ENCODE measurements at regions not wholly inside any gene's neighbourhood (a gene's known extent, or its start where the extent isn't known, plus 50 kb on each side); places are given as distances from the start of the nearest gene placed in this dataset.

- TF ChIP-seq POLR2A (IDR thresholded peaks at IDR 0.05) = no peak
- TF ChIP-seq CTCF (IDR thresholded peaks at IDR 0.05) = no peak
- no peak for TF ChIP-seq POLR2AphosphoS5 (IDR thresholded peaks at IDR 0.05)
- TF ChIP-seq EP300 (IDR thresholded peaks at IDR 0.05) = no peak
Observed at GRCh38 chr1:34478515-34479076, 276.3 kb upstream of the GJB5 start.
